ENCODE measurements at regions not wholly inside any gene's neighbourhood (a gene's known extent, or its start where the extent isn't known, plus 50 kb on each side); places are given as distances from the start of the nearest gene placed in this dataset.

GRCh38 chr2:204072443-204073324, 136.1 kb downstream of the ICOS start:
- TF ChIP-seq CTCF (IDR thresholded peaks at IDR 0.05) (peak in 3 of 4 experiments; percentile 15 to 28 (median 26)), POLR2A (IDR thresholded peaks at IDR 0.05) (no peak)

Measured in prostate gland (tissue), 2 donors.